Endometrium (tissue), 2 donors: ENCODE measurements at regions not wholly inside any gene's neighbourhood (a gene's known extent, or its start where the extent isn't known, plus 50 kb on each side); places are given as distances from the start of the nearest gene placed in this dataset.

Experiments used
- FAIRE-seq: peaks from 2 replicates; lab custom pipeline; 2012; peaks lifted over from hg19 to GRCh38; lab: Jason Lieb, UNC
- donor health status: control.
- donor health status: control.

GRCh38 chr21:39105341-39105765 is 77.9 kb downstream of the PSMG1 start:
- no peak for FAIRE-seq

DNA sequence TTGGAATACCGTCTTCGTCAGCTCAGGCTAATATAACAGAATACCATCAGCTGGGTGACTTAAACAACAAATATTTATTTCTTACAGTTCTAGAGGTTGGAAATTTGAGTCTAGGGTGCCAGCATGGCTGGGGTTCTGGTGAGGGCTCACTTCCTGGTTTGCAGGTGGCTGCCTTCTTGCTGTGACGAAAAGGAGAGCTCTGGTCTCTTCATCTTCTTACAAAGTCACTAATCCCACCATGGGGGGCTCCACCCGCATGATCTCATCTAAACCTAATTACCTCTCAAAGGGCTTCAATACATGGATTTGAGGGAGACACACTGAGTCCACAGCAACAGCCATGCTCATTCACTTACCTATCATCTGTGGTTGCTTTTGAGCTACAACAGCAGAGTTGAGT is 78.3 kb downstream of the PSMG1 start:
- FAIRE-seq: no peak

DNA sequence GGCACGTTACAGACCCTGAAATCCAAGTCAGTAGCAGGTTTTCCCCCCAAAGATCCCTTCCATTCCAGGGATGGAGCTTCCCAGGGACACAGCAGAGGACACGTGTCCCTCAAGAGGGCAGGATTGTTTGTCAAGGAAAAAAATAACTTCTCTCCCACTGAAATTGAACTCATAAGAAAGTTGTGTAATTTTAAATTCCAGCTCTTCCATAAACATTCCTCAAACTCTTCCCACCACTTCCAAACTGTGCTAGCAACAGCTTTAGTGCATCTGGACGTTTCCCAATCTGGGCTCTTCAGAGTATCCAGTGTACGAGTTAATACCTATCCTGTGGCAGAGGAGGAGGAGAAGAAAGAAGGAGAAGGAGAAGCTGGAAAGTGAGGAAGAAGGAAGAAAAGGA is 79.6 kb downstream of the PSMG1 start:
- FAIRE-seq: no peak

DNA sequence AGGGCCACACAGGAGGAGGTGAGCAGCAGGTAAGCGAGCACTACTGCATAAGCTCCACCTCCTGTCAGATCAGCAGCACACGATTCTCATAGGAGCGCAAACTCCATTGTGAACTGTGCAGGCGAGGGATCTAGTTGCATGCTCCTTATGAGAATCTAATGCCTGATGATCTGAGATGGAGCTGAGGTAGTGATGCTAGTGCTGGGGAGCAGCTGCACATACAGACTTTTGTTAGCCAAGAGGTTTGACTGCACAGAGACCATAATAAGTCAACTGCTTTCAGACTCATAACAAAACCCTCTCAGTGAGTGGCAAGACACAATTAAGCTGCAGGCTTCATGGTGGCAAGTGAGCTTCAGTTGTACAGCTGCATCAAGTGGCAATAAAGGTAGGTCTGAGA is 83.4 kb downstream of the PSMG1 start:
- FAIRE-seq: no peak

GRCh38 chr21:39098696-39099200 is 84.5 kb downstream of the PSMG1 start:
- FAIRE-seq: peak; percentile 74

DNA sequence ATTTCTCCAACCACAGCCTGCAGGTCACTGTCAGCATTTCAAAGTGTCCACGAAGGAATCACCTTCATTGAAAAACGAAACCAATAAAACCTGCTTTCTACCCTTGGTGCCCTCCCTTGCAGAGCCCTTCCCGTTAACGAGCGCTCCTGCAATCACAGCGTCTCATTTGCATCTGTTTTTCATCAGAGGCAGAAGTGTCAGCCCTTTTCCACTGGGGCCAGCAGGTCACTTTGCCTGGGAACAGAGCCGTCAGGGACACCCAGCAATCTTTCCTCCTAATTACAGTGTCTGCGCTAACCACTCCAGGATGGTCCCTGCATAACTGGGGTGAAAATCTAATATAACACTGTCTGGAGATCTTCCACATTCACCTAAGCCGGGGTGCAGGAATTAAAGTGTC is 85.3 kb downstream of the PSMG1 start:
- no peak for FAIRE-seq

DNA sequence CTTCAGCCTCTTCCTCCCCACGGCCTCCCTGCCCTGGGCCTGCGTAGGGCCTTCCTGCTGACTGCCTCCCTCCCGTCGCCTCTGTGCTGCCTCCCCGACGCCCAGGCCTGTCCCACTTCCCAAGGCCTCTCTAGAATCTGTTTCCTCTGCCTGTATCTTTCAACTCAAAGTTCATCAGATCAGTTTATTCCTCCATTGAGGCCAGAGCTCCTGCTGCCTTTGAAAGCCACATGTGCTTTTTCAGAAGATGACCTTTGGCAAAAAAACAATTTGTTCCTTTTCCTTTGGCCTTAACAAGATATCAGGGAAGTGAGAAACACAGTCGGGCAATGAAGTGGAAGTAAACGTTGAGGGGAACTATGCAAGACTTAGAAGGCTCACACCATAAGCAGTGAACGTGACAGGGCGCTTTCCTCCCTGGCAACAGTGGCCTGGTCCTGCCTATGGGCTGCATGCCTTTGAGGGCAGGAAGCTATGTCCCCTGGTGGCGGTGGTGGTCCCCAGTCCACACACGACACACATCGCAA is 85.9 kb downstream of the PSMG1 start:
- FAIRE-seq: no peak

DNA sequence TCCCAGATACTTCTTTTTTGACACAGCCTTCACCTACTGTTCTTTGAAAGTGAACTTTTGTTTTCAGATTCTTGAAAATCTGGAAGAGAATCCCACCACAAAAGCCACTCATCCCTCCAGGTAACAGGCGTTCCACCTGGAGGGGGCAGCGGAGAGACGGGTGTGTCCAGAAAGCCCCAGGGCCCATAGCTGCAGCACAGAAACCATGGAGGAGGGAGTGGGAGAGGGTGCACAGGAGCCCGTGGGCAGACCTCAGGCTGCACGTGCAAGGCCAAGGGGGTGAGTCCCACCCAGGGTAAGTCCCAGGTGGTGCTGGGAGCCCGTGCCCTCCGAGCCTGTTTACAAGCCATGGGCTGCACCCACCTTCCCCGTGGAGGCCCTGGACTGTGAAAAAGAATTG is 86.5 kb downstream of the PSMG1 start:
- FAIRE-seq: no peak

DNA sequence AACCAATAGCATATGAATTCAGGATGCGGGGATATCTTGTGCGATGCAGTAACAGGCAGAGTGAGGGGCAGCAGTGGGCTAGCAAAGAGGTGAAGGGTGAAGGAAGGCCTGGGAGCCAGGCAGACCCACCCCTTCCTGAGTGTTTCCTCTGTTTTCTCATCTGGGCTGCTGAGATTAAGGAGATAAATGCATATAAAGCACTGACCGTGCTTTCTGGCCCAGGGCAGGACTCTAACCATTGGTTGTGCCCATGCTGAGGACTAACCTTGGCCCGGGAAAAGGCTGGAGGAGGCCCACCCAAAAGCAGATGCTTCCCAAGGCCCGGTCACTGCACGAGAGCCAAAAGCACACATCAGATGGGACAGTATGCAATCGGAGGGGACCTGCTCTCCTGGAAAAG is 87.6 kb downstream of the PSMG1 start:
- no peak for FAIRE-seq

DNA sequence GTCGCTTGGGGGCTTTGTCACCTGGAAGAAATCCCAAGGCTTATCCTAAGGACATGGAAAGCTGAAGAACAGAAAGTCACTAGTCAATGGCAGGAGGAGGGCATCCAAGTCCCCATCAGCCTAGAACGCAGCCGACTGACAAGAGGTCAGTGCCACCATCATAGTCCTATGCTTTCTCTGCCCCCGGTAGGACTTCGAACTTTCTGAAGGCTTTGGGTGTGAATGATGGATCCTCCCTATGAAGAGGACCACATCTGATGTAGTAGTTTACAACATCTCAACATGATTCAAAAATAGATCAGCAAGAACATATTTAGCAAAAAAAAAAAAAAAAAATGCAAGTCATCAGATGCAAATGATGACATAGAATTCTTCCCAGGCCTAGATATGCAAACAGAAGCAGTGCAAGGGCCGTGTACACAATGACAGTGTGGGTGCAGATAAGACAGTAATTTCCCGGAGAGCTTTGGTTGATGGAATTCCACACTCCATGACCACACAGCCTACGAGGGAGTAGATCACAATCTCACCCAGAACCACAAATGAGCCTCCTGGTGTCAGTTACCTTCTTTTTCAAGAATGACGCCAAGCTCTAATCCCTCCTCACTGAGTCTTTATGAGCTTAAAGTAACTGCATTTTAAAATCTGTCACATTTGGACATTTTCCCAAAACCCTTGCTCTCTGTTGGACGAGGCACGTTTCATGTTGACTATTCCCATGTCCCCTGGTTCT is 88.2 kb downstream of the PSMG1 start:
- FAIRE-seq: no peak

GRCh38 chr21:39094087-39094780 is 89.0 kb downstream of the PSMG1 start:
- FAIRE-seq: no peak

DNA sequence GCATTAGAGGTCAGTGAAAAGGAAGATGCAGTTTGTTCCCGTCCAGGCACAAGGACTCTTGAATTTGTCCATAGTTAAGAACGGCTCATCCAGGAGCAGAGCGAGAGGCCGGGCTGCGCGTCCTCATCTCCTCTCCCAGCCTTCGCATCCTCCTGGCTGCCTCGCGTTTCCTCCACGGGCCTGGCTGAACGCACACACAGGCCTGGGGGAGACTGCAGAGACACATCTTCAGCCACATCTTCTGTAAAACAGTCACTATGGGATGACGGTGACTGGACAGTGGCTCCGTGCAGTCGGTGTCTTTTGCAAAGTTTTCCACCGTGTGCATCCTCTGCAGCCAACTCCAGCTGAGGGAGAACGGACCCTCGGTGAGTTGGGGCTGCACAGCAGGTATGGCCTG is 89.7 kb downstream of the PSMG1 start:
- no peak for FAIRE-seq

GRCh38 chr21:39088831-39089380 is 94.3 kb downstream of the PSMG1 start:
- FAIRE-seq: no peak

- FAIRE-seq: no peak
Measured at GRCh38 chr21:39088031-39088370, 95.2 kb downstream of the PSMG1 start.

GRCh38 chr21:39087238-39088030 is 95.8 kb downstream of the PSMG1 start:
- FAIRE-seq: no peak

DNA sequence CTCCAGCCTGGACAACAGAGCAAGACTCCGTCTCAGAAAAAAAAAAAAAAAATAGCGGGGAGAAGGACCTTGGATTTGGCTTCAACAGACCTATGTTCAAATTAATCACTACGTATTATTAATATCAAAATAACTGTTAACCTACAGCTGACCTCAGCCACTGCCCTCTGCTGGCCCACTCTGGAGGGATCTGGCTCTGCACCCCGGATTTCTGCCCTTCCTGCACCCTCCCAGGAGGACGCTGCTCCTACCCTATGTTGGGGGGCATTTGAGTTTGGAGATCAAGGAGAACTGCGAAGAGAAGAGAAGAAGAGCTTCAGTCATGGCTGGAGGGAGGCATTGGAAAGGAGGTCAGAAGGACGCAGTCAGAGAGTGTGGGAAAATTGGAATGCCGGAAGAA is 96.7 kb downstream of the PSMG1 start:
- no peak for FAIRE-seq

DNA sequence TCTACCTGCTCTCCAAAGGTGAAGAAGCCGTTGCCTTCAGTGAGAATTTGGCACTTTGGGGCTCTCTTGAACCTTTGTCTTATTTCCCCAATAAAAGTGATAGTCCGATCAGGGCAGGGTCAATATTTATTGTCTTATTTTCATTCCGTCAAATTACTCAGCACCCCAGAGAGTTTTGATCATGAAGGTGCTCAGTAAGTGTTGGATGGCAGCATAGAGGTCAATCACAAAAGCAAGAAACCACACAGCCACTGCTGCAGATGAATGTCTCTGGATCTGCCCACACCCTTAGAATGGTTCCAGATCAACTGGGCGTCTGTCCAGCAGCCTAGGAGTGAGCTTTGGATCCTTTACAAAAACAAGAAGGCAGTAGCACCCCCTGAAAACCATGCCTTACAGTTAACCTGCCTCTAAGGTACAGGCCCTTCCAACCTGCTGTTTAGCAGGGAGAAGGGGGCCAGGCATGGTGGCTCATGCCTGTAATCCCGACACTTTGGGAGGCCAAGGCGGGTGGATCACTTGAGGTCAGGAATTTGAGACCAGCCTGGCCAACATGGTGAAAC is 97.3 kb downstream of the PSMG1 start:
- no peak for FAIRE-seq

- no peak for FAIRE-seq
Measured at GRCh38 chr21:39084979-39085729, 98.1 kb downstream of the PSMG1 start.

DNA sequence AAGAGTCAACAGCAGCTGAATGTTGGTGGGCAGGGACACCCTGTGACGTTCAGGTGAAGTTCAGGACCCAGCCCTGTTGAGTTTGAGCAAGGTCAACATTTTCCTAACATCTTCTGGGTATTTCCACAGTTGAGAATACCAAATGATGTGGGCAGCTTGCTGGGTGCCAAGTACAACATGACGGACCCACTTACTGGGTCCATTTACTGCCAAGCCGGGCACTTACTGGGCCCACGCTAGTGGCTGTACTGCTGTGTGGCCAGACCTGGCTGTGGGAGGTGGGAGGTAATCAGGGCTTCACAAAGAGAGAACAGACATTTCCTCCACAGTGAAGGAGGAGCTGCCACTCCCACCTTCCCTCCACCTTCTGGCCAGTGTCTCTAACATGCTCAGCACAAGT is 99.2 kb downstream of the PSMG1 start:
- no peak for FAIRE-seq

DNA sequence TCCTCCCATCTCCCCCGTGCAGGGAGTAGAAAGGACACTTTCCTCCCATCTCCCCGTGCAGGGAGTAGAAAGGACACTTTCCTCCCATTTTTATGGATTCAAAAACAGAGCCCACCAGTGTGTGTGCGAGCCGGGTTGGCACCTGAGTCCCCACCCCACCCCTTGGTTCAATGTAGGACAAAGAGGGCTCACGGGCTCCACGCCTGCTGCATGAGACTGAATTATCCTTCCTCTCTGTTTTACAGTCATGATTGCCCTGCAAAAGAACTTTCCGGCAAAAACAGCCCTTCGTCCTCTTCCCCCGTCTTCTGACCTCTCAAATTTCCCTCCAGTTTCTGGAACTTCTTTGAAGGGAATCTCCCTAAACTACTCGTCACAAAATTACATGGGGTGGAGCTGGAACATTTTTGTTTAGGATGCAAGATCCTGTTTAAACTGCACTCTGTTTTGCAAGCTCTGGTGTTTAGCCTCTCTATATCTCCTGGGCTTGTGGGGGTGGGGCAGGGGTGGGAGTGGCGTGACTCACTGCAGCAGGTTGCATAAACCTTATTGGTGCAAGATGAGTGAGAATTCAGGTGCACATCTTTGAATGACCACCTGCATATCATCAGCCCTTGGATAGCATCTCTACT is 99.8 kb downstream of the PSMG1 start:
- FAIRE-seq: no peak
